GM06990 (cell line): ENCODE measurements at regions not wholly inside any gene's neighbourhood (a gene's known extent, or its start where the extent isn't known, plus 50 kb on each side); places are given as distances from the start of the nearest gene placed in this dataset.

Source experiments
- DNase-seq: peaks from one replicate; pipeline ENCODE4 v3.0.0-alpha.2; 2011; ENCODE audit not compliant: insufficient read length; ENCODE audit errors: extremely low read depth
- H3K27me3 ChIP-seq: replicated peaks from 2 replicates; pipeline ENCODE4 v1.6.0; 2011; ENCODE audit warnings: low read length; ENCODE audit not compliant: control insufficient read depth, insufficient read depth
- H3K36me3 ChIP-seq: 2 replicates; pipeline ENCODE4 v1.5.1; 2011; ENCODE audit warnings: low read length; ENCODE audit not compliant: control insufficient read depth, insufficient read depth
- H3K4me3 ChIP-seq: replicated peaks from 2 replicates; pipeline ENCODE4 v1.5.1; 2011; ENCODE audit warnings: low read depth, mild to moderate bottlenecking, control low read depth, low read length
- CTCF ChIP-seq: IDR thresholded peaks from 2 replicates; pipeline ENCODE4 v1.5.1; 2011; ENCODE audit warnings: low read length, control low read depth, mild to moderate bottlenecking, inconsistent platforms; ENCODE audit not compliant: insufficient read depth, poor library complexity, severe bottlenecking

GRCh38 chr20:60463798-60464197, 505.6 kb downstream of the CDH26 start:
- Histone ChIP-seq H3K4me3 (no peak overlapping the region), H3K36me3 (no peaks in the 10 kb centered on the region), H3K27me3 (no peaks in the 10 kb centered on the region)
- no peak for TF ChIP-seq CTCF
- DNase-seq = no peak

- no peak for TF ChIP-seq CTCF
- DNase-seq = no peak
- Histone ChIP-seq H3K4me3 (no peak overlapping the region), H3K36me3 (no peaks in the 10 kb centered on the region), H3K27me3 (no peaks in the 10 kb centered on the region)
Observed at GRCh38 chr20:60465439-60465838, 507.2 kb downstream of the CDH26 start.

- no peak for TF ChIP-seq CTCF
- Histone ChIP-seq H3K4me3 (no peak overlapping the region), H3K27me3 (no peaks in the 10 kb centered on the region), H3K36me3 (no peaks in the 10 kb centered on the region)
- no peak for DNase-seq
Observed at GRCh38 chr20:60465993-60466686, 507.9 kb downstream of the CDH26 start.

- TF ChIP-seq CTCF = no peak
- Histone ChIP-seq H3K27me3 (no peaks in the 10 kb centered on the region), H3K4me3 (no peak overlapping the region), H3K36me3 (no peaks in the 10 kb centered on the region)
- no peak for DNase-seq
Observed at GRCh38 chr20:60466687-60467022, 508.4 kb downstream of the CDH26 start.

- Histone ChIP-seq H3K27me3 (no peaks in the 10 kb centered on the region), H3K36me3 (no peaks in the 10 kb centered on the region), H3K4me3 (no peak overlapping the region)
- DNase-seq = no peak
- TF ChIP-seq CTCF = no peak
Observed at GRCh38 chr20:60467078-60467477, 508.9 kb downstream of the CDH26 start.

- Histone ChIP-seq H3K36me3 (no peaks in the 10 kb centered on the region), H3K4me3 (no peak overlapping the region), H3K27me3 (no peaks in the 10 kb centered on the region)
- no peak for DNase-seq
- TF ChIP-seq CTCF = no peak
Observed at GRCh38 chr20:60467771-60468170, 509.5 kb downstream of the CDH26 start.
